ENCODE measurements at regions not wholly inside any gene's neighbourhood (a gene's known extent, or its start where the extent isn't known, plus 50 kb on each side); places are given as distances from the start of the nearest gene placed in this dataset.

DNA sequence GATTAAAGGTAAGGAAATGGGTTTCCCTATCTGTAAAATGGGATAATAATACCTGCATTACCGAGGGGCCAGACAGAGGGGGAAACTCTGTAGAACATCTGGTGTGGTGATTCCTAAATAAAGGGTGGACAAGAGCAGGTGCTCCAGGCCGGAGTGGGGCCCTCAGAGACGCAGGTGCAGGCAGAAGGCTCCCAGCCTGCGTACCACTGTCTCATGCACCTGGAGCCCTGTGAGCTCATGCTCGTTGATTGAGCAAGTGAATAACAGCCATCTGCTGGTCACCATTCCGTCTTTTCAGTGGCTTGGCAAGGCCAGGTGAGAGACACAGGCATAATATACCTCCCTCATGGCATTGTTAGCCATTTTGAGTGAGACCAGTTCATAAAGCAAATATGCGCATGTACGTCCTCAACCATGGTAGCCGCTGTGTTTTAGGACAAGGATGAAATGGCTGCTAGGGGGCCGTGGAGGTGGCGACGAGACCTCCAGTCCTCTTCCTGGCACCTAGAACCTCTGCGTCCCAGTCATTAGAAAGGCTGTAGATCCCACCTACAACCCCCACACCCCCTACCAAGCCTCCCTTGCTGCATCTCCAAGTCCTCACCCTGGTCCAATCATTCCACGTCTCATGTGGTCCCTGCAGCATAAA lies 198.0 kb upstream of the MVB12B start:
- Histone ChIP-seq H2AFZ (ENCODE audit: low read depth, low read length) (no peak overlapping the region), H3K36me3 (ENCODE audit: insufficient read depth, low read length) (no peaks in the 10 kb centered on the region), H4K20me1 (ENCODE audit: insufficient read depth) (no peaks in the 10 kb centered on the region), H3K79me2 (replicated peaks; ENCODE audit: insufficient read depth, low read length) (no peaks in the 10 kb centered on the region), H3K9ac (ENCODE audit: low read length) (no peak overlapping the region), H3K4me3 (ENCODE audit: low read length) (no peak overlapping the region), H3F3A (ENCODE audit: insufficient read depth, low read length, poor library complexity, severe bottlenecking) (no peaks in the 10 kb centered on the region), H3K9me2 (ENCODE audit: insufficient read depth, low read length) (no peaks in the 10 kb centered on the region), H3K27ac (ENCODE audit: low read length) (no peak overlapping the region), H3K9me3 (ENCODE audit: low read length) (no peaks in the 10 kb centered on the region), H3K27me3 (ENCODE audit: insufficient read depth, low read depth, low read length) (no peaks in the 10 kb centered on the region), H3K4me2 (ENCODE audit: low read length) (no peak overlapping the region)
- TF ChIP-seq, protein P1, sequence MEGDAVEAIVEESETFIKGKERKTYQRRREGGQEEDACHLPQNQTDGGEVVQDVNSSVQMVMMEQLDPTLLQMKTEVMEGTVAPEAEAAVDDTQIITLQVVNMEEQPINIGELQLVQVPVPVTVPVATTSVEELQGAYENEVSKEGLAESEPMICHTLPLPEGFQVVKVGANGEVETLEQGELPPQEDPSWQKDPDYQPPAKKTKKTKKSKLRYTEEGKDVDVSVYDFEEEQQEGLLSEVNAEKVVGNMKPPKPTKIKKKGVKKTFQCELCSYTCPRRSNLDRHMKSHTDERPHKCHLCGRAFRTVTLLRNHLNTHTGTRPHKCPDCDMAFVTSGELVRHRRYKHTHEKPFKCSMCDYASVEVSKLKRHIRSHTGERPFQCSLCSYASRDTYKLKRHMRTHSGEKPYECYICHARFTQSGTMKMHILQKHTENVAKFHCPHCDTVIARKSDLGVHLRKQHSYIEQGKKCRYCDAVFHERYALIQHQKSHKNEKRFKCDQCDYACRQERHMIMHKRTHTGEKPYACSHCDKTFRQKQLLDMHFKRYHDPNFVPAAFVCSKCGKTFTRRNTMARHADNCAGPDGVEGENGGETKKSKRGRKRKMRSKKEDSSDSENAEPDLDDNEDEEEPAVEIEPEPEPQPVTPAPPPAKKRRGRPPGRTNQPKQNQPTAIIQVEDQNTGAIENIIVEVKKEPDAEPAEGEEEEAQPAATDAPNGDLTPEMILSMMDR (IDR thresholded peaks at IDR 0.05; ENCODE audit: poor library complexity, severe bottlenecking), result no peak
- TF ChIP-seq RAD21 (conservative IDR thresholded peaks at IDR 0.05), result no peak
- TF ChIP-seq SMC3 (conservative IDR thresholded peaks at IDR 0.05; ENCODE audit: poor library complexity), result no peak
- TF ChIP-seq EZH2 (IDR thresholded peaks at IDR 0.05; ENCODE audit: borderline replicate concordance, insufficient read depth, low read length, poor library complexity, severe bottlenecking), result no peak
- no peak for TF ChIP-seq MXI1 (conservative IDR thresholded peaks at IDR 0.05; ENCODE audit: poor library complexity, severe bottlenecking)

DNA sequence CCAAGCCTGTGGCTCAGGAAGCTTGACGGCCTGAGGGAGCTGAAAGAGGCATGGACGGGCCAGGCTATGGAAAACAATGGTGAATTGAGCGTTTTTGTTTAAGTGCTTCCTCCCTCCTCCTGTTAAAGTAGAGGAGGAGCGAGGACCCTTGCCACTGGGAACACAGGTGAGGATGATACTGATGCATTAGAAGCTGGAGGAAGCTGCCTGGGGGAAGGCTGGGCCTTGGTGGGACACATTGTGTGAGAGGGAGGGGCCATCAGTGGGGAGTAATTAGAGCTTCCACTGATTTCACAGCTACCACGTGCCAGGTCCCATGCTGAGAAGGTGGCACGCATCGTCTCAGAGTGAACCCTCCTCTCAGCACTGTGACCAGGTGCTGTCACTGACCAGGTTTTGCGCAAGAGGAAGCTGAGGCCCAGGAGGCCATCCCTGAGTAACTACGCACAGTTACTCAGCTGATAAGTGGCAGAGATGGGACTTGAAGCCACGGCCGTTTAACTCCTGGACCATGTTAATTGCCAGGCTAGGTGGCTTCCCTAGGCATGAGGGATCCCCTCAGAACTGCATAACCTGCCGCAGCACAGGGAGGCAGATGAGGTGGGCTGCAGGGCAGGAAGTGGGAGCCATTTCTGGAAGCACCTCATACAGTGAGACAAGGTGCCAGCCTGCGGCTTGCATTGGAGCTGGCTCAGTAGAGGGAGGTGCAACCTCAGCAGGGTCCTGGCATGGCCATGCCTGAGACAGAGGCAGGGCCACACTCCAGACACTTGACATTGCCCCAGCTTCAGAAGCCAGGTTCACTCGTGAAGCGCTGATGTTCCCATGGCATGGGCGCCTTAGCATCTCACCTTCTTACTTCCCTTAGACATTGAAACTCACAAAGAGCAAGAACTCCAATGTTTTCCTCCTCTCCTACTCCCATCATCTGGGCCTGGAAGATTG lies 195.3 kb upstream of the MVB12B start:
- Histone ChIP-seq H3K9ac (ENCODE audit: low read length) (no peak overlapping the region), H3K27ac (ENCODE audit: low read length) (no peak overlapping the region), H3F3A (ENCODE audit: insufficient read depth, low read length, poor library complexity, severe bottlenecking) (no peaks in the 10 kb centered on the region), H3K9me2 (ENCODE audit: insufficient read depth, low read length) (no peaks in the 10 kb centered on the region), H3K4me2 (ENCODE audit: low read length) (no peak overlapping the region), H3K36me3 (ENCODE audit: insufficient read depth, low read length) (no peaks in the 10 kb centered on the region), H3K9me3 (ENCODE audit: low read length) (no peaks in the 10 kb centered on the region), H4K20me1 (ENCODE audit: insufficient read depth) (no peaks in the 10 kb centered on the region), H3K4me3 (ENCODE audit: low read length) (no peak overlapping the region), H2AFZ (ENCODE audit: low read depth, low read length) (no peak overlapping the region), H3K79me2 (replicated peaks; ENCODE audit: insufficient read depth, low read length) (no peaks in the 10 kb centered on the region), H3K27me3 (ENCODE audit: insufficient read depth, low read depth, low read length) (no peaks in the 10 kb centered on the region)
- TF ChIP-seq SMC3 (conservative IDR thresholded peaks at IDR 0.05; ENCODE audit: poor library complexity) (no peak), EZH2 (IDR thresholded peaks at IDR 0.05; ENCODE audit: borderline replicate concordance, insufficient read depth, low read length, poor library complexity, severe bottlenecking) (no peak), POLR2AphosphoS5 (IDR thresholded peaks at IDR 0.05) (no peak), RAD21 (conservative IDR thresholded peaks at IDR 0.05) (no peak), MXI1 (conservative IDR thresholded peaks at IDR 0.05; ENCODE audit: poor library complexity, severe bottlenecking) (no peak), EP300 (conservative IDR thresholded peaks at IDR 0.05; ENCODE audit: poor library complexity, severe bottlenecking) (no peak), TAF1 (IDR thresholded peaks at IDR 0.05; ENCODE audit: low read depth) (no peak)
- TF ChIP-seq, protein P2, sequence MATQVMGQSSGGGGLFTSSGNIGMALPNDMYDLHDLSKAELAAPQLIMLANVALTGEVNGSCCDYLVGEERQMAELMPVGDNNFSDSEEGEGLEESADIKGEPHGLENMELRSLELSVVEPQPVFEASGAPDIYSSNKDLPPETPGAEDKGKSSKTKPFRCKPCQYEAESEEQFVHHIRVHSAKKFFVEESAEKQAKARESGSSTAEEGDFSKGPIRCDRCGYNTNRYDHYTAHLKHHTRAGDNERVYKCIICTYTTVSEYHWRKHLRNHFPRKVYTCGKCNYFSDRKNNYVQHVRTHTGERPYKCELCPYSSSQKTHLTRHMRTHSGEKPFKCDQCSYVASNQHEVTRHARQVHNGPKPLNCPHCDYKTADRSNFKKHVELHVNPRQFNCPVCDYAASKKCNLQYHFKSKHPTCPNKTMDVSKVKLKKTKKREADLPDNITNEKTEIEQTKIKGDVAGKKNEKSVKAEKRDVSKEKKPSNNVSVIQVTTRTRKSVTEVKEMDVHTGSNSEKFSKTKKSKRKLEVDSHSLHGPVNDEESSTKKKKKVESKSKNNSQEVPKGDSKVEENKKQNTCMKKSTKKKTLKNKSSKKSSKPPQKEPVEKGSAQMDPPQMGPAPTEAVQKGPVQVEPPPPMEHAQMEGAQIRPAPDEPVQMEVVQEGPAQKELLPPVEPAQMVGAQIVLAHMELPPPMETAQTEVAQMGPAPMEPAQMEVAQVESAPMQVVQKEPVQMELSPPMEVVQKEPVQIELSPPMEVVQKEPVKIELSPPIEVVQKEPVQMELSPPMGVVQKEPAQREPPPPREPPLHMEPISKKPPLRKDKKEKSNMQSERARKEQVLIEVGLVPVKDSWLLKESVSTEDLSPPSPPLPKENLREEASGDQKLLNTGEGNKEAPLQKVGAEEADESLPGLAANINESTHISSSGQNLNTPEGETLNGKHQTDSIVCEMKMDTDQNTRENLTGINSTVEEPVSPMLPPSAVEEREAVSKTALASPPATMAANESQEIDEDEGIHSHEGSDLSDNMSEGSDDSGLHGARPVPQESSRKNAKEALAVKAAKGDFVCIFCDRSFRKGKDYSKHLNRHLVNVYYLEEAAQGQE (IDR thresholded peaks at IDR 0.05; ENCODE audit: borderline replicate concordance), result no peak
- TF ChIP-seq, protein P1 (IDR thresholded peaks at IDR 0.05; ENCODE audit: poor library complexity, severe bottlenecking), result no peak
